ENCODE measurements at regions not wholly inside any gene's neighbourhood (a gene's known extent, or its start where the extent isn't known, plus 50 kb on each side); places are given as distances from the start of the nearest gene placed in this dataset.

DNA sequence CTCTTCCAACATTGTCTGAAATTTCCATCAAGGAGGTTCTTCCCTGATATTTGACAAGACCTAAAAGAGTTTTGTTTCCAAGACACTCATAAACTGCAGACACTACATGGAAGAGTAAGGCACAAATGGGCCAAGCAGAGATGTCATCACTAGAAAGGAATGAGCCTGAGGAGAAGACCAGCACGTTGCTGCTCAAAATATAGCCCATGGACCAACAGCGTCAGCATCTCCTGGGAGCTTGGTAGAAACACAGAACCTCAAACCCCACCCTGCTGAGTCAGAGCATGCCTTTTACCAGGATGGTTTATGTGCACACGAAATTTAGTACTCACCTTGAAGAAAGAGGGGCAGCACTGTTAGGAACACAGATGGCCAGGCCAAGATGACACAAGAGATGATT is 128.7 kb upstream of the MID1 start:
- no peak for DNase-seq

- no peak for DNase-seq
These were observed 130.2 kb upstream of the MID1 start for GRCh38 chrX:10750581-10750980.

DNA sequence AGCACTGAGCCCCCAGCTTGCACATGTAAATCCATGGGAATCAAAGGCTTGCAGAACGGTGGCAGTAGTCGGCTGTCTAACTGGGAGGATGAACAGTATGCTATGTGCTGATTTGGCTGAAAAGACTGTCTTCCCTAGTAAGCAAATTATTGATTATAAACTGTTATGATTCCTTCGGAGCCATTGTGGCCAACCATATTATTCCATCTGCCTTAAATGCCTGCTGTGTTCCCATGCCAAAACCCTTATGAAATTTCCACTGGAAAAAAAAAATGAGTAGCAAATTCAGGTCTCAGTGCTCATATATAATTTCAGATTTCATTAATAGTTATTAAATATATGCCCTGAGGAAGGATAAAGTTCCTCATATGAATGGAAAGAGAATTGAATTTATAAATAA is 132.7 kb upstream of the MID1 start:
- DNase-seq = no peak

DNA sequence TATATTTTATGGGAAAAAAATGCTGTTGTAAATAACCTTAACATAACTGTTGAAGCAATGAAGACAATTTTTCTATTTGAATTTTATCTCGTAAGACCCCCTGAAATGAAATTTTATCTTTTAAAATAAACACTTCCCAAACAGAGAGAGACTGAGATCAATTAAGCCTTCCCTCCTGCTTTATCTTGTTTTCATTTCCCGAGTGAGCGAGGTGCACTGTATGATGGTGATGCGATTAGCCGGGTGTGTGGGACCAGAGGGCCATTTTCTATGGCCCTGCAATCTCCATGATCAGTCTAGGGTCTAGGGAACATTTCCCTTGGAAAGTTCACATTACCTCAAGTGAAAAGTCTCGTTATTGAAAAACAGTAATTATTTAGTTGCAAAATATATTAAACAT is 134.1 kb upstream of the MID1 start:
- no peak for DNase-seq

- DNase-seq = peak; percentile 55
These were observed 135.3 kb upstream of the MID1 start for GRCh38 chrX:10755439-10756334.

GRCh38 chrX:10756441-10756840 is 136.1 kb upstream of the MID1 start:
- peak; percentile 57 for DNase-seq

DNA sequence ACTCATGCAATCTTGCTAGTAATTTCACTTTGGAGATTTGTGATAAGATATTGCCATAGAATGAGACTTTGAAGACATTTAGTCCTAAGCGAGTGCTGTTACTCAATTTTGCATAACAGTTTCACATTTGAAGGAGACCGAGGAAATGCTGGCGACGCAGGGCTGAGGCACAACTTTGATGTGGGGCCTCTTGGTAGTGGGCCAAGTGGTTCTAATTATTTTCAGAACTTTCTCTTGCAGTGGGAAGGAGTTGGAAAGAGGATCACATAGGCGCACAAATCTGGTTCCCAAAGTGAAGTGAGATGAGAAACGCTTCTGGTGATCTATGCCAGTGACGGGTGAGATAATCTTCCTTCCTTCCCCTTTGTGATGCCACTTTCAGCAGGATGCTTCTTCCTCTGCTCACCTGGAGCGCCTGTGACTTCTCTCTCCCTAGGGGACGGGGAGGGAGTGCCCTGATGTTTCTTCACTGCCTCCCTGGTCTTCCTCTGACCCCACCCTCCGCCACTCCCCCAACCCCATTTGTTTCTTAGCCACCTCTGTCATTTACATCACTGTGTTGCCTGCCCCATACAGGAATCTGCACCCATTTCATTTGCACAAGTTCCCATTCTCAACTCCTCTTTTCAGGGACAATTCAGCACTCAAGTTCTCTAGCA is 138.9 kb upstream of the MID1 start:
- DNase-seq = no peak

DNA sequence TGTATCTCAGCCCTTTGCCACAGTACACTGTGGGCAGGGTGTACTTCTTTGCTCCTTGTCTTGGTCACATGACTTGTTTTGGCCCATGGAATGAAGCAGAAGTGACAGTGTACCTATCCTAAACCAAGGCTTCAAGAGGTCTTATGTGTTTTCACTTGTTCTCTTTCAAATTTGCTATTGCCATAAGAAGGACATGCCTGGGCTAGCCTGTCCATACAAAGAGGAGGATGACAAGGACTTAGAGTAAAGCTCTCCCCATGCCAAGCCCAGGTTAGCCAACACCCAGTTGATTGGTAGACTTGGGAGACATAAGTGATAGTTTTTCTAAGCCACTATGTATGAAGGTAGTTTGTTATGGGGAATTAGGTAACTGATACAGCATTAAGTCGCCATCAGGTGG is 141.1 kb upstream of the MID1 start:
- no peak for DNase-seq

GRCh38 chrX:10769195-10769594 is 148.8 kb upstream of the MID1 start:
- no peak for DNase-seq

GRCh38 chrX:10769696-10770619 is 149.6 kb upstream of the MID1 start:
- DNase-seq = no peak

- DNase-seq = no peak
These were observed 152.9 kb upstream of the MID1 start for GRCh38 chrX:10773318-10773717.

DNA sequence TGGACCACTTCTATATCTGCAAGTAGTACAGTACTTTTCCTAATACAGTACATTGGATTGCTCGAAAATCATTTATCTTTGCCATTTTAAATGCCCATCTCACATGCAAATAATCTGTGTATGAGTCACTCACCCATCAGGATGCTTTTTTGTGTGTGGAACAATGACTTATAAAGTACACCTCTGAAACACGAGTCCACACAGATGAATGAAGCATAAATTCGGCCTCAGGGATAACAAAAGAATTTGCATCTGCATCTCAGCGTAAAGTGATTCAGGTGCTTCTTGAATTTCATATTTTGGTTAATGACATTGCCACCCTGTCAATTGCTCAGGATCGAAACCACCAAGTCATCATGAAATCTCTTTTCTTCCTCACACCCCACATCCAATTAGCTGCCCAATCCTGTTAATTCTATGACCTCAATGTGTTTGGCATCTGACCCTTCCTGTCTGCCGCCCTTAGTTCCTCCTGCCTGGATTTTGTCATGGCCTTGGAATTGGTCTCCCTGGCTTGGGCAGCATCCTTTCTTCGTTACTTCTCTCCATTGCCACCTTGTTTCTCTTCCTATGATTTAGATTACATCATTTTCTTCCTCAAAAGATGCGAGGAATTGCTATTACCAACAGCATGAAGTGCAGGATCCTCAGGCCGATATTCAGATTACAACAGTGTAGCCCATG is 161.6 kb upstream of the MID1 start:
- DNase-seq = no peak

- peak; percentile 5 for DNase-seq
These were observed 163.1 kb upstream of the MID1 start for GRCh38 chrX:10783451-10783995.

GRCh38 chrX:10787264-10787663 is 166.9 kb upstream of the MID1 start:
- no peak for DNase-seq

DNA sequence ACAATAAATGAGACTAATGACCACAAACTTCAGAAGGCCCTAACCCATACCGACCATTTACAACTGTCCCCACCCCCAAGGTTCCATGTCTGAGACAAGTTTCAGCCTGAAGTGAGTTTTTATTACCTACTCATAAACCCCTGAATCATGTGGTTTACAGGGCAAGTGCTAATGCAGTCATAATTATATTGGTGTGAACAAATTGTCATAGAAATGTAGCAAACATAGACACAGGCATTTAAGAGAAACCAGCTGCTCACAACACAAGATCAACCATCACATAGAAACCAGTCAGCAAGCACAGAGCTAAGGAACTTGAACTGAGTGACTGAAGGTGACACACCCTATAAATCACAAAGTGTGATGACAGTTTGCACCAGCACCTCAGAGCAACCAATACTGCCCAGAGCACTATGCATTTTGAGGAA is 173.8 kb upstream of the MID1 start:
- no peak for DNase-seq

DNA sequence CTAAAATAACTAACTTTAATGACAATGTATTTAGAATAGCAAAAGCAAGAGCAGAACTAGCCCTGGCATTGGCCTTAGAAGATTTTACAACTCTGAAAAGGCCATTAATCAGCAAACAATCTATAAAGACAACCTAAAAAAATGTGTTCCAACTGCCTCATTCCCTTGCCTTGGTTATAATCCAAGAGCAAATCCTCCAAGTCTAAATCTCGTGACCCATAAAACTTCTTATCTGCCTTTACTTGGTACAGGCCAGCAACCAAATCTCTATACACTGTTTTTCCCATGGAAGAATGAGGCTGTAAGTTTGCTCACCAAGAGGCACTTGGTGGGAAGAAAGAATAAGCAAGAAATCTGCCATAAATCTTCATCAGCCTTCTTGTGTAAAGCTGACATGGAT is 175.3 kb upstream of the MID1 start:
- no peak for DNase-seq

DNA sequence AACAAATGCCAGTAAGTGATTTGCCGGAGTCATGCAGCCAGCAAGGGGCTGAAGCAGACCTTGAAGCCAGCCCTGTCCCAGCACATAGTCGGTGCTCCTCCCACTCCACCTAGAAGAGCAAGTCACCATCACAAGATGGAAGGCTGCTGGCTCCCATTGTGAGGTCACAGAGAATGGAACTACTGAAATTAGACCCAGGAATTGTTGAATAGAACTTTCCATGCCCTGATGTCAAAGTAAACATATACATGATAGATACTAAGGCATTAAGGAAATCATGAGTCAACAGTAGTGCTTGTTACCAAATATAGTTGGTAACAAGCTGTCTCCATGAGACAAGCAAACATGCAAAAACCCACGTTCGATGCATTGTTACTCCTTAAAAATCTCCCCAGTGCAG is 177.1 kb upstream of the MID1 start:
- no peak for DNase-seq

GRCh38 chrX:10798041-10798440 is 177.7 kb upstream of the MID1 start:
- DNase-seq = no peak

DNA sequence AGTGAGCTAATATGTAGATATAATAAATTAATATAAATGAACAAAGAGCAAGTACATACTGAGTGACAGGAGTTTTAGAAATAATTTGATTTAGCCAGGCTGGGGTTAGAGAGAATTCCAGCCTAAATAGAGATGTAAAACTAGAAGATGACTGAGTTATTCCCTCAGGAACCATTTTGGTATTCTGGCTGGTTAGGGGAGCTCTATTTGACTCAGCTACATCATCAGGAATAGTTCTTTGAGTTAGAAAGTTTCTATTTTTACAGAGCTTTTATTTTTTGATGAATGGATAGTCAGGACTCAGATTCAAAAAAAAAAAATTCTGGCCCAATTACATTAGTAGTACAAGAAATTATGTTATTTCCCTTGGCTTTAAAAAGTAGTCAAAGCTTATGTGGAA is 180.4 kb upstream of the MID1 start:
- peak; percentile 4 for DNase-seq

GRCh38 chrX:10811111-10811510 is 190.7 kb upstream of the MID1 start:
- DNase-seq = no peak

- DNase-seq = no peak
These were observed 193.4 kb upstream of the MID1 start for GRCh38 chrX:10813761-10814160.

GRCh38 chrX:10818651-10819050 is 198.3 kb upstream of the MID1 start:
- DNase-seq = no peak

Measured in hindlimb muscle (tissue), 1 donor.